ENCODE measurements at regions not wholly inside any gene's neighbourhood (a gene's known extent, or its start where the extent isn't known, plus 50 kb on each side); places are given as distances from the start of the nearest gene placed in this dataset.

- DNase-seq (ENCODE audit: low spot score): no peak
- in situ Hi-C loops (cut with MboI; ENCODE audit: low pct_unique_long_range_greater_than_20kb, low sequenced_read_pairs, unreplicated experiment): loop anchor here (25.0 kb wide), 1 partner anchor 378 kb away; no protein-coding TSS in a partner anchor
- TF ChIP-seq CTCF (IDR thresholded peaks at IDR 0.05; ENCODE audit: extremely low read depth, insufficient read depth, missing control alignments): no peak
These were observed 55.1 kb upstream of the SLC25A26 start for GRCh38 chr3:66165660-66166059.

GRCh38 chr3:66164155-66164554, 56.6 kb upstream of the SLC25A26 start:
- TF ChIP-seq CTCF (IDR thresholded peaks at IDR 0.05; ENCODE audit: extremely low read depth, insufficient read depth, missing control alignments): no peak
- DNase-seq (ENCODE audit: low spot score): no peak
- in situ Hi-C loops (cut with MboI; ENCODE audit: low pct_unique_long_range_greater_than_20kb, low sequenced_read_pairs, unreplicated experiment): loop anchor here (25.0 kb wide), 1 partner anchor 377 kb away; no protein-coding TSS in a partner anchor

DNA sequence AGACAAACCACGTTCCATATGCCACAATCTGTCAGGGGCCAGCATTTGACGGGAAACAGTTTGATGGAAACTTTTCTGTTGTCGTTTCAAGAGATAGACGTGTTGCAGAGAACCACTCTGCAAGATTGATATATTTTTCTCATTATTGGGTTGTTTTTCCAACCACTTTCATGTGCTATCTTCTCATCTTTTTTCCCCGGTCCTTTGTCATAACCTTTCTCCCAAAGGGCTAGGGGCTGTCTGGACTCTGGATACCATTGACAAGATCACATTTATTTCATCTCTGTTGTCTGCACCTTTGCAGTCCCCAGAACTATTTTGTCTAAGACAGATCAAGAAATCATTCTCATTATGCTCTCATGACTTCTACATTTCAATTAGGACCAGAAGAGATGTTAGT, 57.6 kb upstream of the SLC25A26 start:
- TF ChIP-seq CTCF (IDR thresholded peaks at IDR 0.05; ENCODE audit: extremely low read depth, insufficient read depth, missing control alignments): no peak
- in situ Hi-C loops (cut with MboI; ENCODE audit: low pct_unique_long_range_greater_than_20kb, low sequenced_read_pairs, unreplicated experiment): loop anchor here (25.0 kb wide), 1 partner anchor 376 kb away; no protein-coding TSS in a partner anchor
- DNase-seq (ENCODE audit: low spot score): no peak

DNA sequence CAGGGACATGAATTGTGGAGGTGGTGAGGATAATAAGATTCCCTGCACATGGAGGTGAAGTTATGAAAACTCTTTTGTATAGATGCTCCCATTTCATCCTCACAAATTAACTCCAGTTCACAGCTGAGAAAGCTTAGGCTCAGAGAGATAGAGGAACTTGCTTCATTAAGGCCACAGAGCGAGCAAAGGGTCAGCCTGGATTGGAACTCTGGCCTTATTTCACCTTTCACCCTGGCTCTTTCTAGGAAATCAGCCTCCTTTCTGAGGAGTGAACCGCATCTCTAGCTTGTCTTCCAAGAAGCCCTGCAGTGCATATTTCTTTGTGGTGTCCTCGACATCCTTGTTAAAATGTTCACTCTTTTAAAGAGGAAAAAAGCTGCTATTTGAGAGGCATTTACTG, 58.0 kb upstream of the SLC25A26 start:
- in situ Hi-C loops (cut with MboI; ENCODE audit: low pct_unique_long_range_greater_than_20kb, low sequenced_read_pairs, unreplicated experiment): loop anchor here (25.0 kb wide), 1 partner anchor 375 kb away; no protein-coding TSS in a partner anchor
- TF ChIP-seq CTCF (IDR thresholded peaks at IDR 0.05; ENCODE audit: extremely low read depth, insufficient read depth, missing control alignments): no peak
- no peak for DNase-seq (ENCODE audit: low spot score)

DNA sequence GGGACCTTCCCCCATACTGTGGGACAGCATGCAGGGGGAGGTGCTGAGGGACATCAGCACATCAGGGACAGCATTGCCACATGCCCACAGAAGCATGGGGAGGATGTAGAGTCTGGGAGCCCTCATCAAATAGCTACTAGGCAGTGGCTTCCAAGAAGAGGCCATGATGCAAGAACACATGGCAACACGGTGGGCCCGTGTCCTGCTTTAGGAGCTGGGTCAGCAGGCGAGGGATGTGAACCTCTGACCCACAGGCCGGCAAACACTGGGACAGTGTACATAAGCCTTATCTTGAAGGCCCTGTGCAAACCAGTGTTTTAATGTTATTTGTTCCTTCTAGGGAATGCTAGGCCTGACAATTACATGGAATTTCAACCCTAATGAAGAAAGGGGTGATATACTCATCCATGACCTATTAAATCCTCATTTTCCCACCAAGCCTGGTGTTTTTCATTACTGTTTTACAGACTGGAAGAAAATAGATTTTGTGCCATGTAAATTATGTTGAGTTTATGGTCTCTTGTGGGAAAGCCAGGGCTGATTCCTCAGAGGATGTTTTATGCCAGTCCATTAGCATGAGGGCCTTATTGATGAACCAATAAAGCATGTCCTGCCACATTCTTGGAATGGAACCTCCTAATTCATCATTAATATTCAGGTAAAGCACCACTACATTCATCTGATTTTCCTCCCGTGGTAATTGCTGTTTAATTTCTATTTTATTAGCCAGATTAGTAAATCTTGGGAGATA, 61.7 kb upstream of the SLC25A26 start:
- in situ Hi-C loops (cut with MboI; ENCODE audit: low pct_unique_long_range_greater_than_20kb, low sequenced_read_pairs, unreplicated experiment): loop anchor here (25.0 kb wide), 1 partner anchor 372 kb away; no protein-coding TSS in a partner anchor
- DNase-seq (ENCODE audit: low spot score): no peak
- TF ChIP-seq CTCF (IDR thresholded peaks at IDR 0.05; ENCODE audit: extremely low read depth, insufficient read depth, missing control alignments): no peak

DNA sequence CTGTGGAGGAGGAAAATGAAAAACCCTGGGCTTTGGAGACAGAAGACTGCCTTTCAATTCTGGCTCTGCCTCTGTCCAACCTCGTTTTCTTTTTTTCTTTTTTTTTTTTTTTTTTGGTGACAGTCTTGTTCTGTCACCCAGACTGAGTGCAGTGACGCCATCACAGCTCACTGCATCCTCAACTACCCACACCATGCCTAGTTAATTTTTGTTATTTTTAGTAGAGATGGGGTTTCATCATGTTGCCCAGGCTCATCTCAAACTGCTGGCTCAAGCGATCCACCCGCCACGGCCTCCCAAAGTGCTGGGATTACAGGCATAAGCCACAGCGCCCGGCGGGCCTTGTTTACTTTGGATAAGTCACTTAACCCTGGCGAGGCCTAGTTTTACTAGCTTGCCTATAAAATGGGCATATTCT, 66.3 kb upstream of the SLC25A26 start:
- no peak for TF ChIP-seq CTCF (IDR thresholded peaks at IDR 0.05; ENCODE audit: extremely low read depth, insufficient read depth, missing control alignments)
- in situ Hi-C loops (cut with MboI; ENCODE audit: low pct_unique_long_range_greater_than_20kb, low sequenced_read_pairs, unreplicated experiment): loop anchor here (25.0 kb wide), 1 partner anchor 367 kb away; no protein-coding TSS in a partner anchor

More for the DNA sequence above, 66.3 kb upstream of the SLC25A26 start:
- DNase-seq (ENCODE audit: low spot score): no peak
